H1 (cell line): ENCODE measurements at regions not wholly inside any gene's neighbourhood (a gene's known extent, or its start where the extent isn't known, plus 50 kb on each side); places are given as distances from the start of the nearest gene placed in this dataset.

Experiments used
- CREB1 ChIP-seq: IDR thresholded peaks from 2 replicates; pipeline ENCODE4 v1.6.1; 2012; ENCODE audit warnings: inconsistent platforms
- EP300 ChIP-seq, 2 experiments: IDR thresholded peaks; 1 replicate in 1 of 2; 2 replicates in 1 of 2; pipeline ENCODE4 v1.6.1; 2011 to 2012; ENCODE audit warnings: low read depth in 2 of 2, low read length in 2 of 2, mild to moderate bottlenecking in 2 of 2, borderline replicate concordance in 1 of 2, inconsistent platforms in 1 of 2, moderate library complexity in 1 of 2
- EZH2 ChIP-seq: fragments of 200-600 bp; sonication (generic); IDR thresholded peaks from 2 replicates; pipeline ENCODE4 v1.7.1; 2012; ENCODE audit warnings: low read depth, mild to moderate bottlenecking, moderate library complexity, low read length, inconsistent platforms; ENCODE audit not compliant: severe bottlenecking
- HDAC6 ChIP-seq: IDR thresholded peaks from one replicate; pipeline ENCODE4 v1.7.1; 2012; ENCODE audit warnings: low read depth, mild to moderate bottlenecking, inconsistent platforms, low read length, moderate library complexity
- JUND ChIP-seq: IDR thresholded peaks from 2 replicates; pipeline ENCODE4 v1.6.1; 2011; ENCODE audit warnings: mild to moderate bottlenecking, improper control_type of control experiment, low read length
- KDM1A ChIP-seq: fragments of 200-600, 300-600 bp; sonication (generic); IDR thresholded peaks from 2 replicates; pipeline ENCODE4 v1.7.1; 2016; ENCODE audit warnings: mild to moderate bottlenecking, low read length, borderline replicate concordance
- NANOG ChIP-seq: IDR thresholded peaks from 2 replicates; pipeline ENCODE4 v1.6.1; 2011; ENCODE audit warnings: low read length, low read depth, mild to moderate bottlenecking, inconsistent platforms; ENCODE audit not compliant: insufficient read depth, poor library complexity, severe bottlenecking
- PHF8 ChIP-seq: fragments of 200-600 bp; sonication (generic); conservative IDR thresholded peaks from 2 replicates; pipeline ENCODE4 v1.7.1; 2012; ENCODE audit warnings: low read depth, mild to moderate bottlenecking, inconsistent platforms, low read length, moderate library complexity
- POLR2A ChIP-seq, 2 experiments: IDR thresholded peaks; 1 replicate in 1 of 2; 2 replicates in 1 of 2; pipeline ENCODE4 v1.6.1; 2011; ENCODE audit warnings: low read depth in 2 of 2, low read length in 2 of 2, mild to moderate bottlenecking in 2 of 2; ENCODE audit errors: control extremely low read depth in 1 of 2
- POU5F1 ChIP-seq: IDR thresholded peaks from 2 replicates; pipeline ENCODE4 v1.6.1; 2011; ENCODE audit warnings: low read depth, mild to moderate bottlenecking, low read length, moderate library complexity
- SIX5 ChIP-seq: IDR thresholded peaks from 2 replicates; pipeline ENCODE4 v1.6.1; 2011; ENCODE audit warnings: mild to moderate bottlenecking, low read depth, low read length
- SP1 ChIP-seq: IDR thresholded peaks from 2 replicates; pipeline ENCODE4 v1.6.1; 2011; ENCODE audit warnings: low read depth, low read length
- TAF1 ChIP-seq: IDR thresholded peaks from 2 replicates; pipeline ENCODE4 v1.6.1; 2011; ENCODE audit warnings: mild to moderate bottlenecking, low read depth, low read length
- TF ChIP-seq, protein P1 (sequence below), 3 experiments: IDR thresholded peaks; 1 replicate in 2 of 3; 2 replicates in 1 of 3; pipeline versions ENCODE4 v1.5.1 to v1.6.1; 2011; ENCODE audit warnings: low read length in 3 of 3, mild to moderate bottlenecking in 3 of 3, inconsistent platforms in 2 of 3, low read depth in 1 of 3, moderate library complexity in 1 of 3; ENCODE audit not compliant: insufficient read depth in 1 of 3; ENCODE audit errors: control extremely low read depth in 1 of 3

GRCh38 chr10:131726967-131727366, 173.8 kb upstream of the PPP2R2D start:
- TF ChIP-seq EZH2 (no peak), TAF1 (no peak), JUND (no peak), POU5F1 (no peak), HDAC6 (no peak), EP300 (IDR thresholded peaks at IDR 0.05; ENCODE audit: borderline replicate concordance in 1 of 2, low read depth in 2 of 2, low read length in 2 of 2) (no peak), KDM1A (no peak), CREB1 (no peak), SIX5 (no peak), SP1 (no peak), PHF8 (no peak), POLR2A (IDR thresholded peaks at IDR 0.05; ENCODE audit: control extremely low read depth in 1 of 2, low read depth in 2 of 2, low read length in 2 of 2) (no peak), NANOG (no peak)
- TF ChIP-seq, protein P1, sequence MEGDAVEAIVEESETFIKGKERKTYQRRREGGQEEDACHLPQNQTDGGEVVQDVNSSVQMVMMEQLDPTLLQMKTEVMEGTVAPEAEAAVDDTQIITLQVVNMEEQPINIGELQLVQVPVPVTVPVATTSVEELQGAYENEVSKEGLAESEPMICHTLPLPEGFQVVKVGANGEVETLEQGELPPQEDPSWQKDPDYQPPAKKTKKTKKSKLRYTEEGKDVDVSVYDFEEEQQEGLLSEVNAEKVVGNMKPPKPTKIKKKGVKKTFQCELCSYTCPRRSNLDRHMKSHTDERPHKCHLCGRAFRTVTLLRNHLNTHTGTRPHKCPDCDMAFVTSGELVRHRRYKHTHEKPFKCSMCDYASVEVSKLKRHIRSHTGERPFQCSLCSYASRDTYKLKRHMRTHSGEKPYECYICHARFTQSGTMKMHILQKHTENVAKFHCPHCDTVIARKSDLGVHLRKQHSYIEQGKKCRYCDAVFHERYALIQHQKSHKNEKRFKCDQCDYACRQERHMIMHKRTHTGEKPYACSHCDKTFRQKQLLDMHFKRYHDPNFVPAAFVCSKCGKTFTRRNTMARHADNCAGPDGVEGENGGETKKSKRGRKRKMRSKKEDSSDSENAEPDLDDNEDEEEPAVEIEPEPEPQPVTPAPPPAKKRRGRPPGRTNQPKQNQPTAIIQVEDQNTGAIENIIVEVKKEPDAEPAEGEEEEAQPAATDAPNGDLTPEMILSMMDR (IDR thresholded peaks at IDR 0.05; ENCODE audit: control extremely low read depth in 1 of 3, insufficient read depth in 1 of 3, low read depth in 1 of 3, low read length in 3 of 3): peak in 1 of 3 experiments; percentile 18; a peak in 1 of 4 replicates
